Trophoblast cell (in vitro differentiated cells and primary cell): ENCODE measurements at regions not wholly inside any gene's neighbourhood (a gene's known extent, or its start where the extent isn't known, plus 50 kb on each side); places are given as distances from the start of the nearest gene placed in this dataset.

ENCODE experiments used
- DNase-seq, 2 donors: peaks; one replicate each; pipeline ENCODE4 v3.0.0-alpha.2; 2016
- H2AFZ ChIP-seq: 2 replicates; pipeline ENCODE4 v1.6.1; 2013; ENCODE audit warnings: low read length, moderate library complexity, mild to moderate bottlenecking; ENCODE audit not compliant: insufficient read depth, poor library complexity
- H2AK5ac ChIP-seq: 2 replicates; pipeline ENCODE4 v1.6.1; 2013; ENCODE audit warnings: mild to moderate bottlenecking, low read length
- H2BK120ac ChIP-seq: 2 replicates; pipeline ENCODE4 v1.6.1; 2013; ENCODE audit warnings: low read length, mild to moderate bottlenecking, moderate library complexity; ENCODE audit not compliant: insufficient read depth, poor library complexity
- H2BK12ac ChIP-seq: 2 replicates; pipeline ENCODE4 v1.6.1; 2013; ENCODE audit warnings: mild to moderate bottlenecking, low read length, moderate library complexity
- H2BK5ac ChIP-seq: 2 replicates; pipeline ENCODE4 v1.6.1; 2013; ENCODE audit warnings: low read length, low read depth, moderate library complexity, mild to moderate bottlenecking; ENCODE audit not compliant: poor library complexity
- H3K14ac ChIP-seq: 2 replicates; pipeline ENCODE4 v1.6.1; 2013; ENCODE audit warnings: mild to moderate bottlenecking, low read length
- H3K18ac ChIP-seq: 2 replicates; pipeline ENCODE4 v1.6.1; 2013; ENCODE audit warnings: mild to moderate bottlenecking, low read length
- H3K23ac ChIP-seq: 2 replicates; pipeline ENCODE4 v1.6.1; 2013; ENCODE audit warnings: low read length
- H3K27ac ChIP-seq: 2 replicates; pipeline ENCODE4 v1.5.1; 2013; ENCODE audit warnings: low read depth, mild to moderate bottlenecking, inconsistent platforms, low read length, moderate library complexity
- H3K27me3 ChIP-seq: 2 replicates; pipeline ENCODE4 v1.6.1; 2013; ENCODE audit warnings: inconsistent platforms, mild to moderate bottlenecking, low read length, moderate library complexity; ENCODE audit not compliant: insufficient read depth
- H3K36me3 ChIP-seq, 2 experiments: 1 replicate in 1 of 2; 2 replicates in 1 of 2; pipeline ENCODE4 v1.6.1; 2013; ENCODE audit warnings: low read length in 2 of 2, mild to moderate bottlenecking in 2 of 2, moderate library complexity in 1 of 2; ENCODE audit not compliant: insufficient read depth in 2 of 2, control insufficient read depth in 1 of 2
- H3K4ac ChIP-seq: 2 replicates; pipeline ENCODE4 v1.6.1; 2013; ENCODE audit warnings: low read depth, mild to moderate bottlenecking, low read length, moderate library complexity
- H3K4me1 ChIP-seq, 2 experiments: 1 replicate in 1 of 2; 2 replicates in 1 of 2; pipeline ENCODE4 v1.6.1; 2013; ENCODE audit warnings: low read length in 2 of 2, mild to moderate bottlenecking in 2 of 2, moderate library complexity in 1 of 2; ENCODE audit not compliant: insufficient read depth in 2 of 2, control insufficient read depth in 1 of 2
- H3K4me2 ChIP-seq: 2 replicates; pipeline ENCODE4 v1.6.1; 2013; ENCODE audit warnings: inconsistent platforms, mild to moderate bottlenecking, low read length, moderate library complexity
- H3K4me3 ChIP-seq: 2 replicates; pipeline ENCODE4 v1.5.1; 2013; ENCODE audit warnings: mild to moderate bottlenecking, low read depth, low read length, inconsistent platforms
- H3K79me1 ChIP-seq: one replicate; pipeline ENCODE4 v1.6.1; 2013; ENCODE audit warnings: low read length
- H3K79me2 ChIP-seq: 2 replicates; pipeline ENCODE4 v1.6.1; 2013; ENCODE audit warnings: low read length, mild to moderate bottlenecking; ENCODE audit not compliant: control insufficient read depth, insufficient read depth, poor library complexity
- H3K9ac ChIP-seq: 2 replicates; pipeline ENCODE4 v1.6.1; 2013; ENCODE audit warnings: mild to moderate bottlenecking, low read length
- H3K9me3 ChIP-seq: 2 replicates; pipeline ENCODE4 v1.6.1; 2013; ENCODE audit warnings: low read depth, mild to moderate bottlenecking, control low read depth, inconsistent platforms, low read length; ENCODE audit not compliant: insufficient read depth
- H4K12ac ChIP-seq: 2 replicates; pipeline ENCODE4 v1.6.1; 2013; ENCODE audit warnings: low read depth, mild to moderate bottlenecking, low read length, moderate library complexity
- H4K8ac ChIP-seq: 2 replicates; pipeline ENCODE4 v1.6.1; 2013; ENCODE audit warnings: low read depth, mild to moderate bottlenecking, low read length, moderate library complexity
- H4K91ac ChIP-seq: one replicate; pipeline ENCODE4 v1.6.1; 2013; ENCODE audit warnings: low read depth, mild to moderate bottlenecking, low read length, moderate library complexity
- WGBS: extraction: QIAGEN DNeasy Blood & Tissue Kit; methylation state at CpG from one replicate; pipeline ENCODE4 v1.1.7; 2013; ENCODE audit warnings: missing lambda C conversion rate; ENCODE audit not compliant: insufficient read length, insufficient coverage; ENCODE audit errors: extremely low coverage; 5-methylcytosine and 5-hydroxymethylcytosine counted together

- H3K36me3 ChIP-seq = no peaks in the 10 kb centered on the region
- no peak overlapping the region for H3K4ac ChIP-seq
- no peak overlapping the region for H3K18ac ChIP-seq
- H2AK5ac ChIP-seq = no peak overlapping the region
- no peak overlapping the region for H3K4me3 ChIP-seq
- no peak overlapping the region for H2BK120ac ChIP-seq
- no peak for DNase-seq
- H2BK5ac ChIP-seq = no peak overlapping the region
- no peaks in the 10 kb centered on the region for H3K79me1 ChIP-seq
- WGBS = no CpG with 5 or more reads among the region's 3 CpGs
- no peaks in the 10 kb centered on the region for H3K79me2 ChIP-seq
- H3K9ac ChIP-seq = no peak overlapping the region
- no peak overlapping the region for H3K23ac ChIP-seq
- no peak overlapping the region for H2BK12ac ChIP-seq
- H4K91ac ChIP-seq = no peak overlapping the region
- no peaks in the 10 kb centered on the region for H3K4me1 ChIP-seq
- H3K9me3 ChIP-seq = peaks cover 7% of the 10 kb centered on the region
- H3K14ac ChIP-seq = no peak overlapping the region
- H4K8ac ChIP-seq = no peak overlapping the region
- H4K12ac ChIP-seq = no peak overlapping the region
- H3K27me3 ChIP-seq = no peaks in the 10 kb centered on the region
- H2AFZ ChIP-seq = no peak overlapping the region
- no peak overlapping the region for H3K4me2 ChIP-seq
- H3K27ac ChIP-seq = no peak overlapping the region
These were observed 96.8 kb upstream of the C21orf91 start for GRCh38 chr21:17915976-17916375.

- Histone ChIP-seq H3K9ac (no peak overlapping the region), H4K12ac (no peak overlapping the region), H2BK12ac (no peak overlapping the region), H3K4me3 (no peak overlapping the region), H3K36me3 (no peaks in the 10 kb centered on the region), H4K8ac (no peak overlapping the region), H3K27ac (no peak overlapping the region), H3K14ac (no peak overlapping the region), H2AFZ (no peak overlapping the region), H2BK120ac (no peak overlapping the region), H2AK5ac (no peak overlapping the region), H3K23ac (no peak overlapping the region), H3K79me1 (no peaks in the 10 kb centered on the region), H3K9me3 (no peaks in the 10 kb centered on the region), H3K4me2 (no peak overlapping the region), H3K79me2 (no peaks in the 10 kb centered on the region), H4K91ac (no peak overlapping the region), H3K4ac (no peak overlapping the region), H3K4me1 (no peaks in the 10 kb centered on the region), H3K18ac (no peak overlapping the region), H3K27me3 (no peaks in the 10 kb centered on the region), H2BK5ac (no peak overlapping the region)
- whole genome bisulfite sequencing = no CpG with 5 or more reads among the region's 3 CpGs
- no peak for DNase-seq
These were observed 92.5 kb upstream of the C21orf91 start for GRCh38 chr21:17911628-17912027.

GRCh38 chr21:17903929-17904639 is 84.9 kb upstream of the C21orf91 start:
- DNase-seq = peak in 1 of 2 donors; percentile 5
- no peak overlapping the region for H3K14ac ChIP-seq
- no peak overlapping the region for H4K8ac ChIP-seq
- H4K12ac ChIP-seq = no peak overlapping the region
- no peak overlapping the region for H4K91ac ChIP-seq
- no peak overlapping the region for H3K9ac ChIP-seq
- WGBS = no CpG with 5 or more reads among the region's 10 CpGs
- no peak overlapping the region for H3K18ac ChIP-seq
- no peak overlapping the region for H3K27ac ChIP-seq
- no peak overlapping the region for H2AFZ ChIP-seq
- H3K4me3 ChIP-seq = no peak overlapping the region
- H3K79me1 ChIP-seq = peaks cover 2% of the 10 kb centered on the region
- H3K4me2 ChIP-seq = no peak overlapping the region
- no peak overlapping the region for H2AK5ac ChIP-seq
- H3K79me2 ChIP-seq = no peaks in the 10 kb centered on the region
- peaks cover 4% of the 10 kb centered on the region for H3K9me3 ChIP-seq
- H3K27me3 ChIP-seq = no peaks in the 10 kb centered on the region
- peaks cover 7 to 13% of the 10 kb centered on the region in 2 experiments for H3K4me1 ChIP-seq
- no peak overlapping the region for H2BK12ac ChIP-seq
- no peak overlapping the region for H3K23ac ChIP-seq
- no peak overlapping the region for H2BK120ac ChIP-seq
- H3K36me3 ChIP-seq = no peaks in the 10 kb centered on the region
- no peak overlapping the region for H2BK5ac ChIP-seq
- no peak overlapping the region for H3K4ac ChIP-seq

GRCh38 chr21:17903029-17903806 is 84.1 kb upstream of the C21orf91 start:
- Histone ChIP-seq H2AFZ (no peak overlapping the region), H3K4me3 (no peak overlapping the region), H2BK5ac (no peak overlapping the region), H4K91ac (no peak overlapping the region), H4K12ac (no peak overlapping the region), H3K79me2 (no peaks in the 10 kb centered on the region), H3K14ac (no peak overlapping the region), H2BK120ac (no peak overlapping the region), H3K4me2 (no peak overlapping the region), H3K9ac (no peak overlapping the region), H3K27me3 (no peaks in the 10 kb centered on the region), H2AK5ac (no peak overlapping the region), H4K8ac (no peak overlapping the region), H3K4me1 (peaks cover 7 to 13% of the 10 kb centered on the region in 2 experiments), H3K36me3 (no peaks in the 10 kb centered on the region), H3K79me1 (peaks cover 2% of the 10 kb centered on the region), H3K9me3 (peaks cover 4% of the 10 kb centered on the region), H3K23ac (no peak overlapping the region), H3K18ac (no peak overlapping the region), H3K27ac (no peak overlapping the region), H3K4ac (no peak overlapping the region), H2BK12ac (peak overlapping the region; percentile 50)
- DNase-seq = peak in 1 of 2 donors; percentile 68
- no CpG with 5 or more reads among the region's 4 CpGs for WGBS
